ENCODE measurements at regions not wholly inside any gene's neighbourhood (a gene's known extent, or its start where the extent isn't known, plus 50 kb on each side); places are given as distances from the start of the nearest gene placed in this dataset.

DNA sequence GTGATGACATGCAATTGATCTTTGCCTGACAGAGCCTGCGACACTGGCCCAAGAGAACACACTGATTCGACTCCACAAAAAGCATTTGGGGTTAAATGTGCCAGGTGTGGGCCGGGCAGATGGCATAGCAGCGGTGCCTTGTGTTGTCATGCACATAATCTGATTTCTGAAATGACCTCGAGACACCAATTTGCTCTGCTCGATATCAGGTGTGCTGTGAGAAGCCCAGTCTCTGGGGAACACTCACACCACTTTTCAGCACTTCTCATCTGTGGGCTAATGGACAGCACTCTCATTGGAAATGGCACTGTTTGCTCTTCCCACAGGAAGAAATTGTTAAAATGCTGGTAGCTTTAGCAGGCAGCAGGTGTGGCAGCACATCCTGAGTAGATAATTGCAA is 738.3 kb upstream of the TENM3 start:
- TF ChIP-seq, protein P1, sequence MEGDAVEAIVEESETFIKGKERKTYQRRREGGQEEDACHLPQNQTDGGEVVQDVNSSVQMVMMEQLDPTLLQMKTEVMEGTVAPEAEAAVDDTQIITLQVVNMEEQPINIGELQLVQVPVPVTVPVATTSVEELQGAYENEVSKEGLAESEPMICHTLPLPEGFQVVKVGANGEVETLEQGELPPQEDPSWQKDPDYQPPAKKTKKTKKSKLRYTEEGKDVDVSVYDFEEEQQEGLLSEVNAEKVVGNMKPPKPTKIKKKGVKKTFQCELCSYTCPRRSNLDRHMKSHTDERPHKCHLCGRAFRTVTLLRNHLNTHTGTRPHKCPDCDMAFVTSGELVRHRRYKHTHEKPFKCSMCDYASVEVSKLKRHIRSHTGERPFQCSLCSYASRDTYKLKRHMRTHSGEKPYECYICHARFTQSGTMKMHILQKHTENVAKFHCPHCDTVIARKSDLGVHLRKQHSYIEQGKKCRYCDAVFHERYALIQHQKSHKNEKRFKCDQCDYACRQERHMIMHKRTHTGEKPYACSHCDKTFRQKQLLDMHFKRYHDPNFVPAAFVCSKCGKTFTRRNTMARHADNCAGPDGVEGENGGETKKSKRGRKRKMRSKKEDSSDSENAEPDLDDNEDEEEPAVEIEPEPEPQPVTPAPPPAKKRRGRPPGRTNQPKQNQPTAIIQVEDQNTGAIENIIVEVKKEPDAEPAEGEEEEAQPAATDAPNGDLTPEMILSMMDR (IDR thresholded peaks at IDR 0.05; ENCODE audit: control insufficient read depth, extremely low read depth, insufficient read depth): no peak
- no peak overlapping the region for H3K4me3 ChIP-seq (ENCODE audit: low read depth, low read length)
- peak; percentile 44 for DNase-seq (ENCODE audit: low read depth)

DNA sequence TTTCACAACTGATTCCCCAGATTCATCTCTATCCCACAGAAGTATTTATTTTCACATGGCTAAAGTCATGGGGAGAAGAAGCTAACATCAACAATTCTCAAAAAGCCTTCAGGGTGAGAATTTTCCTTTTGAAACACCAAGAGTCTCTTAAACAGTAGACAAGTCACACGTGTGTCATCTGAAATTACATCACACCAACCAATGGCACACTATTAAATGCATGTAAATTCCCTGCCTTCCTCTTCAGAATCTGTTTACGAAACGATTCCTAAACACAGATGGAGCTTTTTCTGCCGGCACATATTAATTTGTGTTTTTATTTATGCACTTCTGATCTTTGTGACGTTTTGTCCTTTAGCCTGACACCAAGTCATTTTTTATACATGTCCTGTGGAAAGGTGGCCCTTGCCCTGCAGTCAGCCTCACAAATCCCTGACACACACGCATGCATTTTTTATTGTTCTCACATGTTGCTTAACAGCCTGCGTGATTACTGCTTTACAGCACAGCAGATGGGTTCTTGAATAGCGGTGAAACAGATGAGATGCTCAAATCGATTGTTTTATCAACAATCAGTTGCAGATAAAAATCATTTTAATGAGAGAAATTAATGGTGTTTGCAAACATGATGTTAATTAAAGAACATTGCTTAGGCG is 735.9 kb upstream of the TENM3 start:
- no peak for DNase-seq (ENCODE audit: low read depth)
- TF ChIP-seq, protein P1 (IDR thresholded peaks at IDR 0.05; ENCODE audit: control insufficient read depth, extremely low read depth, insufficient read depth): no peak

GRCh38 chr4:181507938-181508337 is 735.3 kb upstream of the TENM3 start:
- no peak overlapping the region for H3K4me3 ChIP-seq (ENCODE audit: low read depth, low read length)
- no peak for DNase-seq (ENCODE audit: low read depth)
- TF ChIP-seq, protein P1 (IDR thresholded peaks at IDR 0.05; ENCODE audit: control insufficient read depth, extremely low read depth, insufficient read depth): no peak

More for the DNA sequence above, 735.9 kb upstream of the TENM3 start:
- no peak overlapping the region for H3K4me3 ChIP-seq (ENCODE audit: low read depth, low read length)

- no peak for DNase-seq (ENCODE audit: low read depth)
- TF ChIP-seq, protein P1 (IDR thresholded peaks at IDR 0.05; ENCODE audit: control insufficient read depth, extremely low read depth, insufficient read depth): no peak
- no peak overlapping the region for H3K4me3 ChIP-seq (ENCODE audit: low read depth, low read length)
Observed at GRCh38 chr4:181508601-181509000, 734.6 kb upstream of the TENM3 start.

- no peak overlapping the region for H3K4me3 ChIP-seq (ENCODE audit: low read depth, low read length)
- TF ChIP-seq, protein P1 (IDR thresholded peaks at IDR 0.05; ENCODE audit: control insufficient read depth, extremely low read depth, insufficient read depth): no peak
- DNase-seq (ENCODE audit: low read depth): no peak
Observed at GRCh38 chr4:181509073-181509472, 734.1 kb upstream of the TENM3 start.

DNA sequence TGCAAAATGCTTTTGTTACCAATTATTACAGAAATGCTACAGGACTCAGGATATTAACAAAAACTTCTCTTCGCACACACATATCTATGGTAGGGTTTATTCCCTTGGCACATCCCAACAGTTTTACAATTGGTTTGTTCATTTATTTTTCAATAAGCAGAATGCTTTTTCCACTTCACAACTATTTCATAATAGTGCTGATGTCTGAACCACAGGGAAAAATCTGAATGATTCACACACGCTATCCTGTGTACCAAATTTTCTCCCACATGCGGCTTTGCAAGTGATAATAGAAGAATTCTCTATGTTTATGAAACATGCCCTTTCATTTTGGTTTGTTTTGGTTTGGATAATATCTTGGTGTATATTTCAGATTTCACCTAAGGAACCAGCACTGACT is 725.7 kb upstream of the TENM3 start:
- TF ChIP-seq, protein P1 (IDR thresholded peaks at IDR 0.05; ENCODE audit: control insufficient read depth, extremely low read depth, insufficient read depth): no peak
- H3K4me3 ChIP-seq (ENCODE audit: low read depth, low read length): no peak overlapping the region
- DNase-seq (ENCODE audit: low read depth): no peak

DNA sequence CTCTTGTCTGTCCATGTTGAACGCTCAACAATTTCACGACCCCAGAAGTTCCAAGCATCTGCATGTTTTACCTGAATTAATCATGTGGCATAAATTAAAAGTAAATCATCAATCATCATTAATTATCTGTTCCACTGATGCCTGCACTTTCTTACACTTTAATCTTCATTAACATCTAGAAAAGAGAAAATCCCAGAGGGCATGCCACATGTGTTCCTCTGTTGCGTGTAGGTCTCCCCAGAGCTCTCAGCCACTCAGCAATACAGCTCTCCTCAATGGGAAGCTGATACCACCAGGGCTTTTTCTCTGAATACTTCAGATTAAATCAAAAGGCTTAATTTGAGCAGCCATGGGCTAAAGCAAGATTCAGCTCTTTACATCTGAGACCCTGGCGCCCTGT is 722.4 kb upstream of the TENM3 start:
- DNase-seq (ENCODE audit: low read depth): no peak

More for the DNA sequence above, 722.4 kb upstream of the TENM3 start:
- no peak overlapping the region for H3K4me3 ChIP-seq (ENCODE audit: low read depth, low read length)
- TF ChIP-seq, protein P1 (IDR thresholded peaks at IDR 0.05; ENCODE audit: control insufficient read depth, extremely low read depth, insufficient read depth): no peak

Data from LNCaP clone FGC (cell line).